ENCODE measurements at regions not wholly inside any gene's neighbourhood (a gene's known extent, or its start where the extent isn't known, plus 50 kb on each side); places are given as distances from the start of the nearest gene placed in this dataset.

DNA sequence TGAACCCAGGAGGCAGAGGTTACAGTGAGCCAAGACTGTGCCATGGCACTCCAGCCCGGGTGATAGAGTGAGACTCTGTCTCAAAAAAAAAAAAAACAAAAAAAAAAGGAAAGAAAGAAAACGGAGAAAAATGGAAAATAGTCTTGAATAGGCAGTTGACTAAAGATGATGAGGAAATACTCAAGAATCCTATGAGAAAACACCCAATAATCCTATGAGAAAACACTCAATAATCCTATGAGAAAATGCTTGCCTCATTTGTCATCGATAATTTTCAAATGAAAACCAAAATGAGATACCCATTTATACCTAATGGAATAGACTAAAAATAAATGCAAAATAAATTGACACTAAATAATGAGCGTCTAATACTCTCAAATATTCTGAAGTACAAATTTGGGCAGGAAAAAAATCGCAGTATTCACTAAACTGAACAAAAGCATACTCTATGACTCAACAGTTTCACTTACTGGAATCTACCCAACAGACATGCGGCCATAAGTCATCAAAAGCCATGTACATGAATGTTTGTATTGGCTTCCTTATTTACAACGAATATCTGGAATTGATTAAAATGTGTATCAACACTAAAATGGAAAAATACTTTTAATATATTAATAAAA lies 733.9 kb upstream of the CHRM3 start:
- Histone ChIP-seq H3K4me1 (ENCODE audit: insufficient read depth, low read length) (peaks cover 33% of the 10 kb centered on the region), H3K36me3 (ENCODE audit: insufficient read depth, low read length) (no peaks in the 10 kb centered on the region), H3K79me2 (ENCODE audit: insufficient read depth, low read length) (no peaks in the 10 kb centered on the region), H3K27me3 (ENCODE audit: insufficient read depth, low read length) (no peaks in the 10 kb centered on the region), H3K9me3 (ENCODE audit: low read depth, low read length) (no peaks in the 10 kb centered on the region), H3K4me3 (ENCODE audit: insufficient read depth, low read length) (peak overlapping the region; percentile 31), H3K27ac (ENCODE audit: low read depth, low read length) (peak overlapping the region; percentile 85), H4K20me1 (ENCODE audit: insufficient read depth, low read length) (no peaks in the 10 kb centered on the region), H2AFZ (ENCODE audit: low read length) (peak overlapping the region; percentile 31), H3K4me2 (ENCODE audit: insufficient read depth, low read length) (peak overlapping the region; percentile 65)
- no peak for DNase-seq (ENCODE audit: insufficient read length, low spot score, missing footprints)
- TF ChIP-seq, protein P1, sequence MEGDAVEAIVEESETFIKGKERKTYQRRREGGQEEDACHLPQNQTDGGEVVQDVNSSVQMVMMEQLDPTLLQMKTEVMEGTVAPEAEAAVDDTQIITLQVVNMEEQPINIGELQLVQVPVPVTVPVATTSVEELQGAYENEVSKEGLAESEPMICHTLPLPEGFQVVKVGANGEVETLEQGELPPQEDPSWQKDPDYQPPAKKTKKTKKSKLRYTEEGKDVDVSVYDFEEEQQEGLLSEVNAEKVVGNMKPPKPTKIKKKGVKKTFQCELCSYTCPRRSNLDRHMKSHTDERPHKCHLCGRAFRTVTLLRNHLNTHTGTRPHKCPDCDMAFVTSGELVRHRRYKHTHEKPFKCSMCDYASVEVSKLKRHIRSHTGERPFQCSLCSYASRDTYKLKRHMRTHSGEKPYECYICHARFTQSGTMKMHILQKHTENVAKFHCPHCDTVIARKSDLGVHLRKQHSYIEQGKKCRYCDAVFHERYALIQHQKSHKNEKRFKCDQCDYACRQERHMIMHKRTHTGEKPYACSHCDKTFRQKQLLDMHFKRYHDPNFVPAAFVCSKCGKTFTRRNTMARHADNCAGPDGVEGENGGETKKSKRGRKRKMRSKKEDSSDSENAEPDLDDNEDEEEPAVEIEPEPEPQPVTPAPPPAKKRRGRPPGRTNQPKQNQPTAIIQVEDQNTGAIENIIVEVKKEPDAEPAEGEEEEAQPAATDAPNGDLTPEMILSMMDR (IDR thresholded peaks at IDR 0.05; ENCODE audit: extremely low read depth, low read depth, low read length), result no peak

DNA sequence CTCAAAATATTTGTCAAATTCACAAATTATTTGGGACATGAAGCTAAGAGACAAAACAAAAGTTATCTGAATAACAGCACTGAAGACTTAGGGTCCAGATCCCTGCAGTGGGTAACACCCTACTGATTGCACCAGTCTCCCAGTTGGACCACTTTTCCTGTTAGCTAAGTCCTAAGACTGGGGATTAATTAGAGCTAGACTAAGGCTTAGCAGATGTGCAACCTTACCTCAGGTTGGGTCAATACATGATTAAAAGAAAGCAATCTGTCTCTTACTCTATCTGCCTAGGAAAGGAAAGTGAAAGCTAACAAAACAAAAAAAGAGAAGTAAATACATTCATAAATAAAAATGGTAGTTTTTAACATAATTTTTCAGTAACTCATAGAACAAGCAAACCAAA lies 737.2 kb upstream of the CHRM3 start:
- H2AFZ ChIP-seq (ENCODE audit: low read length), result peak overlapping the region; percentile 30
- peak overlapping the region; percentile 31 for H3K4me3 ChIP-seq (ENCODE audit: insufficient read depth, low read length)
- peak overlapping the region; percentile 53 for H3K4me2 ChIP-seq (ENCODE audit: insufficient read depth, low read length)
- H3K27ac ChIP-seq (ENCODE audit: low read depth, low read length), result peak overlapping the region; percentile 92
- no peaks in the 10 kb centered on the region for H3K9me3 ChIP-seq (ENCODE audit: low read depth, low read length)
- peaks cover 36% of the 10 kb centered on the region for H3K4me1 ChIP-seq (ENCODE audit: insufficient read depth, low read length)
- no peaks in the 10 kb centered on the region for H3K27me3 ChIP-seq (ENCODE audit: insufficient read depth, low read length)
- H3K79me2 ChIP-seq (ENCODE audit: insufficient read depth, low read length), result no peaks in the 10 kb centered on the region
- TF ChIP-seq, protein P1 (IDR thresholded peaks at IDR 0.05; ENCODE audit: extremely low read depth, low read depth, low read length), result no peak
- no peak for DNase-seq (ENCODE audit: insufficient read length, low spot score, missing footprints)
- H3K36me3 ChIP-seq (ENCODE audit: insufficient read depth, low read length), result no peaks in the 10 kb centered on the region
- no peaks in the 10 kb centered on the region for H4K20me1 ChIP-seq (ENCODE audit: insufficient read depth, low read length)

DNA sequence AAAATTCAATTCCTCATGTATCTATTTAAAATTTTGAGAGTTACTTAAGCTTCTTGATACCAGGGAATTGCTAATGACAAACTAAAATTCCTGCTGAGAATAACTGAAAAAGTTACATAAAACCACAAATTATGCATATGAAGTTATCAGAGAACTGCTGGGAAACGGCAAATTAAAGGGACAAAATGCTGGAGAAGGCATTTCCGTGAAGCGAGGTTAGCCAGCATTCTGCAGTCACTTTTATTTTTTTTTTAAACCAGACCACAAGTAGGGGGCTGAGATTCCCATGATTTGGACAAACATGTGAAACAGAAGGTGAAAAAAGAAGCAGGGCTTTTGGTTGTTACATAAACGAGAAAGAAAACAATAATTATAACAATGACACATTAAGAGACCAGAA lies 737.6 kb upstream of the CHRM3 start:
- TF ChIP-seq, protein P1 (IDR thresholded peaks at IDR 0.05; ENCODE audit: extremely low read depth, low read depth, low read length), result no peak
- Histone ChIP-seq H3K79me2 (ENCODE audit: insufficient read depth, low read length) (no peaks in the 10 kb centered on the region), H3K36me3 (ENCODE audit: insufficient read depth, low read length) (no peaks in the 10 kb centered on the region), H3K27me3 (ENCODE audit: insufficient read depth, low read length) (no peaks in the 10 kb centered on the region), H3K9me3 (ENCODE audit: low read depth, low read length) (no peaks in the 10 kb centered on the region), H3K4me1 (ENCODE audit: insufficient read depth, low read length) (peaks cover 31% of the 10 kb centered on the region), H2AFZ (ENCODE audit: low read length) (peak overlapping the region; percentile 30), H3K4me2 (ENCODE audit: insufficient read depth, low read length) (peak overlapping the region; percentile 53), H4K20me1 (ENCODE audit: insufficient read depth, low read length) (no peaks in the 10 kb centered on the region), H3K4me3 (ENCODE audit: insufficient read depth, low read length) (no peak overlapping the region), H3K27ac (ENCODE audit: low read depth, low read length) (peak overlapping the region; percentile 92)
- no peak for DNase-seq (ENCODE audit: insufficient read length, low spot score, missing footprints)

DNA sequence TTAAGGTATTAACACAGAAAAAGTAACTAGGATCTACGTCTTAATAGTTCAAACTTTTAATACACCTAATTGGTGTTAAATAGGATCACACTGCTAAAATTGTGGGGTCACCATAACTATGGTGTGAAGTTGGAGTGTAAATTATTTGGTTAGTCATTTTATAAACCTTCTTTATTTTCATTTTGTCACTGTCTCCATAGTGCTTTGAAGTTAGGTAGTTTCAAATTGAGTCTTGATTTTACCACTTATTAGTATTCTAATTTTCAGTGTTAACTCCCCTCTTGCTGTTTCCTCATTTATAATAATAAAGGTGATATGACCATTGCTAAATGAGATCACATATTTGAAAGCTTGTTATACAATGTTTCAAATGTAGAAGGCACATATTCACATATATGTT lies 738.1 kb upstream of the CHRM3 start:
- Histone ChIP-seq H3K4me2 (ENCODE audit: insufficient read depth, low read length) (peak overlapping the region; percentile 53), H4K20me1 (ENCODE audit: insufficient read depth, low read length) (no peaks in the 10 kb centered on the region)

More for the DNA sequence above, 738.1 kb upstream of the CHRM3 start:
- Histone ChIP-seq H2AFZ (ENCODE audit: low read length) (no peak overlapping the region), H3K4me1 (ENCODE audit: insufficient read depth, low read length) (peaks cover 27% of the 10 kb centered on the region), H3K4me3 (ENCODE audit: insufficient read depth, low read length) (no peak overlapping the region), H3K27ac (ENCODE audit: low read depth, low read length) (peak overlapping the region; percentile 92), H3K79me2 (ENCODE audit: insufficient read depth, low read length) (no peaks in the 10 kb centered on the region), H3K27me3 (ENCODE audit: insufficient read depth, low read length) (no peaks in the 10 kb centered on the region), H3K9me3 (ENCODE audit: low read depth, low read length) (no peaks in the 10 kb centered on the region), H3K36me3 (ENCODE audit: insufficient read depth, low read length) (no peaks in the 10 kb centered on the region)
- DNase-seq (ENCODE audit: insufficient read length, low spot score, missing footprints), result no peak
- TF ChIP-seq, protein P1 (IDR thresholded peaks at IDR 0.05; ENCODE audit: extremely low read depth, low read depth, low read length), result no peak
